Loucy (cell line): ENCODE measurements at regions not wholly inside any gene's neighbourhood (a gene's known extent, or its start where the extent isn't known, plus 50 kb on each side); places are given as distances from the start of the nearest gene placed in this dataset.

Experiments
- H2AFZ ChIP-seq: fragments of 200-600 bp; sonication (generic); 2 replicates; pipeline ENCODE4 v1.6.0; 2016; ENCODE audit warnings: antibody characterized with exemption, mild to moderate bottlenecking, low read length, moderate library complexity
- H3F3A ChIP-seq: fragments of 200-600 bp; 2 replicates; pipeline ENCODE4 v1.6.0; 2016; ENCODE audit warnings: antibody characterized with exemption, low read depth, mild to moderate bottlenecking
- H3K27me3 ChIP-seq: fragments of 200-600 bp; sonication (generic); 2 replicates; pipeline ENCODE4 v1.6.1; 2014; ENCODE audit warnings: low read length, mild to moderate bottlenecking; ENCODE audit not compliant: insufficient read depth, poor library complexity, severe bottlenecking
- H3K36me3 ChIP-seq: fragments of 200-600 bp; sonication (generic); 2 replicates; pipeline ENCODE4 v1.6.1; 2016; ENCODE audit warnings: low read length; ENCODE audit not compliant: insufficient read depth
- H3K4me1 ChIP-seq: fragments of 200-600 bp; sonication (generic); 2 replicates; pipeline ENCODE4 v1.5.1; 2014; ENCODE audit warnings: low read length, mild to moderate bottlenecking; ENCODE audit not compliant: insufficient read depth, poor library complexity, severe bottlenecking
- H3K4me2 ChIP-seq: fragments of 200-600 bp; sonication (generic); 2 replicates; pipeline ENCODE4 v1.6.0; 2014; ENCODE audit warnings: antibody characterized with exemption, low read length, low read depth, mild to moderate bottlenecking; ENCODE audit not compliant: poor library complexity, severe bottlenecking
- H3K4me3 ChIP-seq: fragments of 200-600 bp; sonication (generic); 2 replicates; pipeline ENCODE4 v1.5.1; 2014; ENCODE audit warnings: low read length, mild to moderate bottlenecking, mixed read lengths; ENCODE audit not compliant: poor library complexity, severe bottlenecking
- H3K79me2 ChIP-seq: fragments of 200-600 bp; sonication (generic); 2 replicates; pipeline ENCODE4 v1.6.1; 2014; ENCODE audit warnings: low read length; ENCODE audit not compliant: insufficient read depth
- H3K9ac ChIP-seq: fragments of 200-600 bp; sonication (generic); 2 replicates; pipeline ENCODE4 v1.6.0; 2014; ENCODE audit warnings: mild to moderate bottlenecking, low read depth, low read length, moderate library complexity; ENCODE audit not compliant: poor library complexity, severe bottlenecking
- H3K9me2 ChIP-seq: fragments of 200-600 bp; sonication (generic); replicated peaks from 2 replicates; pipeline ENCODE4 v1.6.1; 2016; ENCODE audit warnings: low read depth, low read length, mixed read lengths
- H3K9me3 ChIP-seq: fragments of 200-600 bp; sonication (generic); 2 replicates; pipeline ENCODE4 v1.6.1; 2014; ENCODE audit warnings: mild to moderate bottlenecking, antibody characterized with exemption, low read length, low read depth; ENCODE audit not compliant: insufficient read depth
- H4K20me1 ChIP-seq: fragments of 200-600 bp; sonication (generic); 2 replicates; pipeline ENCODE4 v1.6.0; 2014; ENCODE audit warnings: antibody characterized with exemption, low read length, mild to moderate bottlenecking; ENCODE audit not compliant: insufficient read depth, poor library complexity, severe bottlenecking
- CTCF ChIP-seq: fragments of 200-600 bp; sonication (generic); conservative IDR thresholded peaks from 2 replicates; pipeline ENCODE4 v1.5.1; 2014; ENCODE audit warnings: mild to moderate bottlenecking, antibody characterized with exemption, low read length
- EZH2phosphoT487 ChIP-seq: fragments of 200-600 bp; IDR thresholded peaks from 2 replicates; pipeline ENCODE4 v1.6.1; 2018; ENCODE audit warnings: antibody characterized with exemption, mild to moderate bottlenecking, moderate library complexity, borderline replicate concordance

GRCh38 chr3:94965867-94966475 is 903.1 kb downstream of the NSUN3 start:
- H4K20me1 ChIP-seq, result no peaks in the 10 kb centered on the region
- H2AFZ ChIP-seq, result no peak overlapping the region
- H3K9ac ChIP-seq, result no peak overlapping the region
- no peaks in the 10 kb centered on the region for H3K4me1 ChIP-seq
- H3K36me3 ChIP-seq, result no peaks in the 10 kb centered on the region
- no peak overlapping the region for H3K4me2 ChIP-seq
- H3K4me3 ChIP-seq, result no peak overlapping the region
- no peaks in the 10 kb centered on the region for H3K27me3 ChIP-seq
- H3F3A ChIP-seq, result no peaks in the 10 kb centered on the region
- H3K79me2 ChIP-seq, result no peaks in the 10 kb centered on the region
- H3K9me2 ChIP-seq, result no peaks in the 10 kb centered on the region
- no peaks in the 10 kb centered on the region for H3K9me3 ChIP-seq
- TF ChIP-seq CTCF (no peak), EZH2phosphoT487 (no peak)

GRCh38 chr3:94967196-94967595 is 904.3 kb downstream of the NSUN3 start:
- no peaks in the 10 kb centered on the region for H4K20me1 ChIP-seq
- H3K27me3 ChIP-seq, result no peaks in the 10 kb centered on the region
- H3K36me3 ChIP-seq, result no peaks in the 10 kb centered on the region
- H3K79me2 ChIP-seq, result no peaks in the 10 kb centered on the region
- TF ChIP-seq EZH2phosphoT487 (no peak), CTCF (no peak)
- no peak overlapping the region for H2AFZ ChIP-seq
- H3K9me3 ChIP-seq, result no peaks in the 10 kb centered on the region
- no peaks in the 10 kb centered on the region for H3F3A ChIP-seq
- H3K9ac ChIP-seq, result no peak overlapping the region
- no peaks in the 10 kb centered on the region for H3K9me2 ChIP-seq
- no peak overlapping the region for H3K4me3 ChIP-seq
- no peak overlapping the region for H3K4me2 ChIP-seq
- H3K4me1 ChIP-seq, result no peaks in the 10 kb centered on the region

- Histone ChIP-seq H3K9me3 (no peaks in the 10 kb centered on the region), H3K79me2 (no peaks in the 10 kb centered on the region), H2AFZ (no peak overlapping the region), H3K9ac (no peak overlapping the region), H3F3A (no peaks in the 10 kb centered on the region), H3K4me3 (no peak overlapping the region), H3K9me2 (no peaks in the 10 kb centered on the region), H3K4me1 (no peaks in the 10 kb centered on the region), H3K27me3 (no peaks in the 10 kb centered on the region), H3K4me2 (no peak overlapping the region), H3K36me3 (no peaks in the 10 kb centered on the region), H4K20me1 (no peaks in the 10 kb centered on the region)
- TF ChIP-seq CTCF (no peak), EZH2phosphoT487 (no peak)
Measured at GRCh38 chr3:94968519-94968918, 905.7 kb downstream of the NSUN3 start.
